HepG2 (cell line): ENCODE measurements at regions not wholly inside any gene's neighbourhood (a gene's known extent, or its start where the extent isn't known, plus 50 kb on each side); places are given as distances from the start of the nearest gene placed in this dataset.

Experiments used
- ATAC-seq: fragments of 200-7000 bp; cut with Tn5 transposase; 3 replicates; pipeline ENCODE4 v1.9.1; 2020; ENCODE audit warnings: mild to moderate bottlenecking, moderate library complexity
- BruUV-seq: library from RNA; stranded (reverse); fragments of 400-500 nt; replicated peaks from 2 replicates; lab custom pipeline; 2021; lab: Mats Ljungman, UMichigan
- CTCF ChIA-PET: fragments of 300-600 bp; formaldehyde crosslinking; extraction: SDS; loops from one replicate; lab custom pipeline; 2021; ENCODE audit warnings: low total read pairs, inconsistent platforms, low intra/inter-chr PET ratio; lab: Yijun Ruan, JAX
- POLR2A ChIA-PET: fragments of 350-600 bp; sonication (Branson Sonifier 250); formaldehyde crosslinking; loops from one replicate; lab custom pipeline; 2020; ENCODE audit warnings: antibody characterized with exemption, inconsistent platforms; lab: Yijun Ruan, JAX
- DNase-seq: peaks from one replicate; pipeline ENCODE4 v3.0.0-alpha.2; 2015; ENCODE audit warnings: low spot score
- FAIRE-seq: peaks from 3 replicates; lab custom pipeline; 2011; peaks lifted over from hg19 to GRCh38; lab: Jason Lieb, UNC
- H2AFZ ChIP-seq: one replicate; pipeline ENCODE4 v1.6.1; 2011; ENCODE audit warnings: low read length, inconsistent platforms
- H3K27ac ChIP-seq: fragments of 300-600 bp; 3 replicates; pipeline ENCODE4 v1.8.0; 2011; ENCODE audit warnings: mixed run types, mild to moderate bottlenecking, mixed read lengths, low read length, inconsistent platforms; ENCODE audit not compliant: insufficient read depth; ENCODE audit errors: extremely low read length
- H3K27me3 ChIP-seq, 2 experiments: fragments of 200-600 bp in 1 of 2; 2 replicates in 1 of 2; 3 replicates in 1 of 2; pipeline versions ENCODE4 v1.6.0 to v1.8.0; 2011; ENCODE audit warnings: low read length in 2 of 2, mild to moderate bottlenecking in 2 of 2, moderate library complexity in 2 of 2, inconsistent platforms in 1 of 2; ENCODE audit not compliant: insufficient read depth in 2 of 2, control insufficient read depth in 1 of 2
- H3K36me3 ChIP-seq, 2 experiments: fragments of 200-600 bp in 1 of 2; replicated peaks in 1 of 2; 2 replicates in 1 of 2; 3 replicates in 1 of 2; pipeline versions ENCODE4 v1.5.1 to v1.8.0; 2011; ENCODE audit warnings: low read length in 2 of 2, inconsistent platforms in 1 of 2; ENCODE audit not compliant: insufficient read depth in 2 of 2, control insufficient read depth in 1 of 2
- H3K4me1 ChIP-seq: 2 replicates; pipeline ENCODE4 v1.5.1; 2012; ENCODE audit warnings: low read length, inconsistent platforms; ENCODE audit not compliant: insufficient read depth
- H3K4me2 ChIP-seq: 2 replicates; pipeline ENCODE4 v1.6.0; 2011; ENCODE audit warnings: low read depth, low read length, inconsistent platforms
- H3K4me3 ChIP-seq, 3 experiments: fragments of 200-600 bp in 1 of 3; sonication (generic), shearing (Covaris generic) in 1 of 3; replicated peaks in 1 of 3; 2 replicates each; pipeline ENCODE4 v1.5.1; 2011 to 2016; ENCODE audit warnings: low read length in 3 of 3, inconsistent platforms in 2 of 3, low read depth in 2 of 3, mild to moderate bottlenecking in 2 of 3, control low read depth in 1 of 3, mixed read lengths in 1 of 3; ENCODE audit not compliant: insufficient read depth in 1 of 3
- H3K79me2 ChIP-seq: one replicate; pipeline ENCODE4 v1.6.1; 2011; ENCODE audit warnings: low read length, inconsistent platforms; ENCODE audit not compliant: insufficient read depth
- H3K9ac ChIP-seq: 2 replicates; pipeline ENCODE4 v1.6.0; 2011; ENCODE audit warnings: mild to moderate bottlenecking, low read depth, low read length, inconsistent platforms; ENCODE audit not compliant: insufficient read depth
- H3K9me3 ChIP-seq: 2 replicates; pipeline ENCODE4 v1.5.1; 2012; ENCODE audit warnings: mild to moderate bottlenecking, low read length
- H4K20me1 ChIP-seq: 2 replicates; pipeline ENCODE4 v1.6.0; 2011; ENCODE audit warnings: inconsistent platforms, mild to moderate bottlenecking, low read length, moderate library complexity; ENCODE audit not compliant: insufficient read depth
- ARNT2 ChIP-seq: sonication (generic); formaldehyde crosslinking; IDR thresholded peaks from 2 replicates; pipeline ENCODE4 v1.8.0; 2022; ENCODE audit warnings: mild to moderate bottlenecking, low read depth, missing genetic modification reagents, moderate library complexity
- ASH2L ChIP-seq: fragments of 300-600, 200-600 bp; sonication (generic); IDR thresholded peaks from 2 replicates; pipeline ENCODE4 v1.7.0; 2017; ENCODE audit warnings: low read depth, mild to moderate bottlenecking, moderate library complexity, mixed read lengths, low read length; ENCODE audit not compliant: insufficient read length
- GATA4 ChIP-seq: sonication (generic); IDR thresholded peaks from 2 replicates; pipeline ENCODE4 v1.6.1; 2016; ENCODE audit warnings: antibody characterized with exemption, low read depth, borderline replicate concordance
- MAF1 ChIP-seq: sonication (generic); formaldehyde crosslinking; IDR thresholded peaks from 2 replicates; pipeline ENCODE4 v1.5.0; 2020; ENCODE audit warnings: missing genetic modification reagents, borderline replicate concordance
- ZC3H4 ChIP-seq: sonication (generic); formaldehyde crosslinking; IDR thresholded peaks from 2 replicates; pipeline ENCODE4 v1.4.0; 2020; ENCODE audit warnings: missing genetic modification reagents, borderline replicate concordance
- ZNF468 ChIP-seq: sonication (generic); formaldehyde crosslinking; IDR thresholded peaks from 2 replicates; pipeline ENCODE4 v1.8.0; 2022; ENCODE audit warnings: mild to moderate bottlenecking, moderate library complexity, missing genetic modification reagents
- WGBS: methylation state at CpG from one replicate; pipeline ENCODE4 v1.1.6; 2017; ENCODE audit warnings: low lambda C conversion rate; 5-methylcytosine and 5-hydroxymethylcytosine counted together
- in situ Hi-C: cut with HindIII; loops from 2 replicates; pipeline ENCODE4 v1.10.0; 2017; ENCODE audit warnings: low pct_unique_long_range_greater_than_20kb; ENCODE audit not compliant: extremely low pct_ligation_motif_present
- intact Hi-C: fragments of 100-400 bp; cut with micrococcal nuclease; formaldehyde crosslinking; loops from one replicate; pipeline ENCODE4 v1.10.0; 2022; ENCODE audit not compliant: unreplicated experiment
- TF ChIP-seq, protein P1 (sequence below): sonication (generic); formaldehyde crosslinking; IDR thresholded peaks from 2 replicates; pipeline ENCODE4 v1.4.0; 2020; ENCODE audit warnings: low read depth, missing genetic modification reagents
- TF ChIP-seq, protein P2 (sequence below): sonication (generic); formaldehyde crosslinking; IDR thresholded peaks from 2 replicates; pipeline ENCODE4 v1.4.0; 2020; ENCODE audit warnings: mild to moderate bottlenecking, missing genetic modification reagents
- TF ChIP-seq, protein P3 (sequence below): sonication (generic); formaldehyde crosslinking; IDR thresholded peaks from 2 replicates; pipeline ENCODE4 v1.5.0; 2020; ENCODE audit warnings: mild to moderate bottlenecking, missing genetic modification reagents
- TF ChIP-seq, protein P4 (sequence below): sonication (generic); formaldehyde crosslinking; IDR thresholded peaks from 2 replicates; pipeline ENCODE4 v1.5.0; 2020; ENCODE audit warnings: missing genetic modification reagents

DNA sequence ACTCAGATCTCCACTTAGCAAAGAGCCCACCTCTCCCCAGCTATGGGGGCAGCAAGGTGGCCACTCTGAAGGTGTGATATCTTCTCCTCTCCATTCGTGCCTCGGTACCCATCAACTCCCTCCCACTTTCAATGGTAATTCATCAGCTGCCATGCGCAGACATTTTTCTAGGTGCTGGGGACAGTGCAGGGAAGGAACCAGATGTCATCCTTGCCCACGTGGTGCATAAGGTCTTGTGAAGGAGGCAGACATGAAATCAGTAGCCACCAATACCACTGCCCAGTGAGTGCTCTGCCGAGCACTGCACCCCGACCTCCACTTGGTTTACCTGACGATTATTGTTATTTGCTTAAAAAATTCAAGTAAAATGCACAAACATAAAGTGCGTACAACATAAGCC is 76.3 kb upstream of the CSF3R start (continued):
- TF ChIP-seq, protein P1, sequence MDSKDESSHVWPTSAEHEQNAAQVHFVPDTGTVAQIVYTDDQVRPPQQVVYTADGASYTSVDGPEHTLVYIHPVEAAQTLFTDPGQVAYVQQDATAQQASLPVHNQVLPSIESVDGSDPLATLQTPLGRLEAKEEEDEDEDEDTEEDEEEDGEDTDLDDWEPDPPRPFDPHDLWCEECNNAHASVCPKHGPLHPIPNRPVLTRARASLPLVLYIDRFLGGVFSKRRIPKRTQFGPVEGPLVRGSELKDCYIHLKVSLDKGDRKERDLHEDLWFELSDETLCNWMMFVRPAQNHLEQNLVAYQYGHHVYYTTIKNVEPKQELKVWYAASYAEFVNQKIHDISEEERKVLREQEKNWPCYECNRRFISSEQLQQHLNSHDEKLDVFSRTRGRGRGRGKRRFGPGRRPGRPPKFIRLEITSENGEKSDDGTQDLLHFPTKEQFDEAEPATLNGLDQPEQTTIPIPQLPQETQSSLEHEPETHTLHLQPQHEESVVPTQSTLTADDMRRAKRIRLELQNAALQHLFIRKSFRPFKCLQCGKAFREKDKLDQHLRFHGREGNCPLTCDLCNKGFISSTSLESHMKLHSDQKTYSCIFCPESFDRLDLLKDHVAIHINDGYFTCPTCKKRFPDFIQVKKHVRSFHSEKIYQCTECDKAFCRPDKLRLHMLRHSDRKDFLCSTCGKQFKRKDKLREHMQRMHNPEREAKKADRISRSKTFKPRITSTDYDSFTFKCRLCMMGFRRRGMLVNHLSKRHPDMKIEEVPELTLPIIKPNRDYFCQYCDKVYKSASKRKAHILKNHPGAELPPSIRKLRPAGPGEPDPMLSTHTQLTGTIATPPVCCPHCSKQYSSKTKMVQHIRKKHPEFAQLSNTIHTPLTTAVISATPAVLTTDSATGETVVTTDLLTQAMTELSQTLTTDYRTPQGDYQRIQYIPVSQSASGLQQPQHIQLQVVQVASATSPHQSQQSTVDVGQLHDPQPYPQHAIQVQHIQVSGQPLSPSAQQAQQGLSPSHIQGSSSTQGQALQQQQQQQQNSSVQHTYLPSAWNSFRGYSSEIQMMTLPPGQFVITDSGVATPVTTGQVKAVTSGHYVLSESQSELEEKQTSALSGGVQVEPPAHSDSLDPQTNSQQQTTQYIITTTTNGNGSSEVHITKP, result no peak
- TF ChIP-seq, protein P2, sequence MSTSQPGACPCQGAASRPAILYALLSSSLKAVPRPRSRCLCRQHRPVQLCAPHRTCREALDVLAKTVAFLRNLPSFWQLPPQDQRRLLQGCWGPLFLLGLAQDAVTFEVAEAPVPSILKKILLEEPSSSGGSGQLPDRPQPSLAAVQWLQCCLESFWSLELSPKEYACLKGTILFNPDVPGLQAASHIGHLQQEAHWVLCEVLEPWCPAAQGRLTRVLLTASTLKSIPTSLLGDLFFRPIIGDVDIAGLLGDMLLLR, result no peak
- no peak for TF ChIP-seq ZNF468

DNA sequence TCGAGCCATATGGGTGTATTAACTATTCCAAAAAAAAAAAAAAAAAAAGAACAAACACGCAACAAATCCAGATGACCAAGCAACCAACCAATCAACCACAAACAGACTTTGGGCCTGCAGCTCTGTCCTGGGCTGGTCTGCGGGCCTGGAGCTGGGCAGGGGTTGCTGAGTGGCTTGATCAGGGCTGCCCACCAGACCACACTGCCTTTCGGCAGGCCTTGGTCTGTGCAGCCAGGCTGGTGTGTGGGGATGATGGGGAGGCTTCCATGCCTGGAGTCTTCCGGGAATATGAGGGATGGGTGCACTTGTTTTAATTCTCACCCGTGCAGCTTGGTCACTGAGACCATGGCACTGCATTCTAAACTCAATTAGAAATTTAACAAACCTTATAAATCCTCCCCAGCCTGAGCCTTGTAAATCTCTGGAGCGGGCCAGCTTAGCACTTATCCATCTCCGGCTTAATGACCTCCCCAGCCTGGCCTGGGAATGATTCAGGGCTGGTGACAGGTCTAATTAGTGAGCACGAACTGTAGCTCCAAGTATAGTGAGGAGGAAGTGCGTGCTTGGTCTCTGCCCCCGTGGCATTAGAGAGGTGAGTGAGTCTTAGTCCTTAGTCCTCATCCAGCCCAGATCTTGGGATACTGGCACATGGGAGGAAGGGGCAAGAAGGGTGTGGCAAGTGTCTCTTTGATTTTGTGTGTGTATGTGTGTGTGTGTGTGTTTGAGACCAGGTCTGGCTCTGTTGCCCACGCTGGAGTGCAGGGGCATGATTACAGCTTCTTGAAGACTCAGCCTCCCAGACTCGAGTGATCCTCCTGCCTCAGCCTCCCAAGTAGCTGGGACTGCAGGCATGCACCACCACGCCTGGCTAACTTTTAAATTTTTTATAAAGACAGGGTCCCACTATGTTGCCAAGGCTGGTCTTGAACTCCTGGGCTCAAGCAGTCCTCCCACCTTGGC is 74.6 kb upstream of the CSF3R start:
- intact Hi-C loops, result no loop called here
- ChIA-PET POLR2A (no interaction called here), CTCF (no interaction called here)
- H3K79me2 ChIP-seq, result no peaks in the 10 kb centered on the region
- H3K27ac ChIP-seq, result no peak overlapping the region
- peaks cover 0 to 44% of the 10 kb centered on the region in 2 experiments; a peak in 4 of 5 replicates for H3K27me3 ChIP-seq
- no peaks in the 10 kb centered on the region for H3K4me1 ChIP-seq
- WGBS, result 1% methylated on average over 12 of the region's 14 CpGs
- H3K36me3 ChIP-seq, result no peaks in the 10 kb centered on the region
- H3K4me2 ChIP-seq, result no peak overlapping the region
- no peak for DNase-seq
- no peak overlapping the region for H3K4me3 ChIP-seq
- TF ChIP-seq, protein P3, sequence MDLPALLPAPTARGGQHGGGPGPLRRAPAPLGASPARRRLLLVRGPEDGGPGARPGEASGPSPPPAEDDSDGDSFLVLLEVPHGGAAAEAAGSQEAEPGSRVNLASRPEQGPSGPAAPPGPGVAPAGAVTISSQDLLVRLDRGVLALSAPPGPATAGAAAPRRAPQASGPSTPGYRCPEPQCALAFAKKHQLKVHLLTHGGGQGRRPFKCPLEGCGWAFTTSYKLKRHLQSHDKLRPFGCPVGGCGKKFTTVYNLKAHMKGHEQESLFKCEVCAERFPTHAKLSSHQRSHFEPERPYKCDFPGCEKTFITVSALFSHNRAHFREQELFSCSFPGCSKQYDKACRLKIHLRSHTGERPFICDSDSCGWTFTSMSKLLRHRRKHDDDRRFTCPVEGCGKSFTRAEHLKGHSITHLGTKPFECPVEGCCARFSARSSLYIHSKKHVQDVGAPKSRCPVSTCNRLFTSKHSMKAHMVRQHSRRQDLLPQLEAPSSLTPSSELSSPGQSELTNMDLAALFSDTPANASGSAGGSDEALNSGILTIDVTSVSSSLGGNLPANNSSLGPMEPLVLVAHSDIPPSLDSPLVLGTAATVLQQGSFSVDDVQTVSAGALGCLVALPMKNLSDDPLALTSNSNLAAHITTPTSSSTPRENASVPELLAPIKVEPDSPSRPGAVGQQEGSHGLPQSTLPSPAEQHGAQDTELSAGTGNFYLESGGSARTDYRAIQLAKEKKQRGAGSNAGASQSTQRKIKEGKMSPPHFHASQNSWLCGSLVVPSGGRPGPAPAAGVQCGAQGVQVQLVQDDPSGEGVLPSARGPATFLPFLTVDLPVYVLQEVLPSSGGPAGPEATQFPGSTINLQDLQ (CRISPR knock-in tag), result no peak
- TF ChIP-seq ASH2L (no peak), MAF1 (CRISPR knock-in tag) (no peak), GATA4 (no peak), ARNT2 (no peak), ZC3H4 (no peak)
- TF ChIP-seq, protein P4, sequence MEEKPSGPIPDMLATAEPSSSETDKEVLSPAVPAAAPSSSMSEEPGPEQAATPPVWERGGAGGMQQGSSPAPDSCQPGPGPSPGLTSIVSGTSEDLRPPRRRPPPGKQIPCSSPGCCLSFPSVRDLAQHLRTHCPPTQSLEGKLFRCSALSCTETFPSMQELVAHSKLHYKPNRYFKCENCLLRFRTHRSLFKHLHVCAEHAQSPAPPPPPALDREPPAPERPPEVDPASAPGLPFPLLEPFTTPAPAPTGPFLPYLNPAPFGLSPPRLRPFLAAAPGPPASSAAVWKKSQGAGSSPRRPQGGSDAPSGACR (CRISPR knock-in tag), result no peak
- ATAC-seq, result no peak
- H4K20me1 ChIP-seq, result no peaks in the 10 kb centered on the region
- no peak overlapping the region for H2AFZ ChIP-seq
- H3K9me3 ChIP-seq, result no peaks in the 10 kb centered on the region
- in situ Hi-C loops, result loop anchor here (10.0 kb wide), 1 partner anchor 877 kb away; no protein-coding TSS in a partner anchor
- H3K9ac ChIP-seq, result no peak overlapping the region
- BruUV-seq, result no TSS peak
- FAIRE-seq, result no peak
